ENCODE measurements at regions not wholly inside any gene's neighbourhood (a gene's known extent, or its start where the extent isn't known, plus 50 kb on each side); places are given as distances from the start of the nearest gene placed in this dataset.

- ChIA-PET CTCF (interaction anchor here (1.8 to 2.4 kb wide), 2 partner anchors 10 to 38 kb away, joined by 5 to 7 read pairs; no protein-coding TSS in a partner anchor), POLR2A (no interaction called here)
- DNase-seq (ENCODE audit: extremely low spot score), result no peak
- no peak for TF ChIP-seq CTCF (IDR thresholded peaks at IDR 0.05; ENCODE audit: control extremely low read depth, extremely low read depth, low read depth, missing control alignments)
These were observed 126.4 kb downstream of the LY86 start for GRCh38 chr6:6714953-6715352.

- CTCF ChIA-PET, result interaction anchor here (1.8 to 2.4 kb wide), 2 partner anchors 9 to 39 kb away, joined by 5 to 7 read pairs; no protein-coding TSS in a partner anchor
- TF ChIP-seq CTCF (IDR thresholded peaks at IDR 0.05; ENCODE audit: control extremely low read depth, extremely low read depth, low read depth, missing control alignments), result no peak
- DNase-seq (ENCODE audit: extremely low spot score), result no peak
- POLR2A ChIA-PET, result no interaction called here
These were observed 126.9 kb downstream of the LY86 start for GRCh38 chr6:6715465-6715864.

- no peak for DNase-seq (ENCODE audit: extremely low spot score)
These were observed 128.7 kb downstream of the LY86 start for GRCh38 chr6:6716998-6717763.

GRCh38 chr6:6717953-6718352 is 129.4 kb downstream of the LY86 start:
- ChIA-PET POLR2A (no interaction called here), CTCF (interaction anchor here (1.0 to 2.8 kb wide), 4 partner anchors 13 to 526 kb away, joined by 3 to 13 read pairs (median 4); no protein-coding TSS in a partner anchor)
- no peak for TF ChIP-seq CTCF (IDR thresholded peaks at IDR 0.05; ENCODE audit: control extremely low read depth, extremely low read depth, low read depth, missing control alignments)
- no peak for DNase-seq (ENCODE audit: extremely low spot score)

More at GRCh38 chr6:6716998-6717763, 128.7 kb downstream of the LY86 start:
- ChIA-PET CTCF (interaction anchor here (1.0 to 2.4 kb wide), 7 partner anchors 7 to 518 kb away, joined by 3 to 7 read pairs (median 3); no protein-coding TSS in a partner anchor), POLR2A (no interaction called here)
- TF ChIP-seq CTCF (IDR thresholded peaks at IDR 0.05; ENCODE audit: control extremely low read depth, extremely low read depth, low read depth, missing control alignments), result no peak

- CTCF ChIA-PET, result interaction anchor here (0.9 to 2.6 kb wide), 8 partner anchors 9 to 894 kb away, joined by 3 to 10 read pairs (median 3); no protein-coding TSS in a partner anchor
- no peak for DNase-seq (ENCODE audit: extremely low spot score)
- TF ChIP-seq CTCF (IDR thresholded peaks at IDR 0.05; ENCODE audit: control extremely low read depth, extremely low read depth, low read depth, missing control alignments), result no peak
- POLR2A ChIA-PET, result no interaction called here
These were observed 133.1 kb downstream of the LY86 start for GRCh38 chr6:6721606-6722005.

- POLR2A ChIA-PET, result no interaction called here
- no peak for DNase-seq (ENCODE audit: extremely low spot score)
- CTCF ChIA-PET, result interaction anchor here (0.9 to 2.6 kb wide), 9 partner anchors 9 to 894 kb away, joined by 3 to 10 read pairs (median 3); no protein-coding TSS in a partner anchor
- no peak for TF ChIP-seq CTCF (IDR thresholded peaks at IDR 0.05; ENCODE audit: control extremely low read depth, extremely low read depth, low read depth, missing control alignments)
These were observed 133.7 kb downstream of the LY86 start for GRCh38 chr6:6722195-6722594.
